SU-DHL-6 (cell line): ENCODE measurements at regions not wholly inside any gene's neighbourhood (a gene's known extent, or its start where the extent isn't known, plus 50 kb on each side); places are given as distances from the start of the nearest gene placed in this dataset.

Experiments
- H2AFZ ChIP-seq: fragments of 200-600 bp; sonication (generic); 2 replicates; pipeline ENCODE4 v1.6.1; 2014; ENCODE audit warnings: low read depth, mild to moderate bottlenecking, moderate library complexity, mixed read lengths, antibody characterized with exemption, low read length; ENCODE audit not compliant: severe bottlenecking
- H3F3A ChIP-seq: fragments of 200-600 bp; shearing (Covaris generic); 2 replicates; pipeline ENCODE4 v1.6.0; 2016; ENCODE audit warnings: antibody characterized with exemption, mild to moderate bottlenecking; ENCODE audit not compliant: insufficient read depth
- H3K27ac ChIP-seq: fragments of 200-600 bp; sonication (generic); 2 replicates; pipeline ENCODE4 v1.5.1; 2016; ENCODE audit warnings: low read depth, mild to moderate bottlenecking, low read length, moderate library complexity, mixed read lengths
- H3K27me3 ChIP-seq: fragments of 200-600 bp; sonication (generic), shearing (Covaris generic); 2 replicates; pipeline ENCODE4 v1.6.0; 2014; ENCODE audit warnings: mild to moderate bottlenecking, low read length
- H3K36me3 ChIP-seq: fragments of 200-600 bp; sonication (generic); 2 replicates; pipeline ENCODE4 v1.6.1; 2014; ENCODE audit warnings: mild to moderate bottlenecking, low read length, mixed read lengths
- H3K4me2 ChIP-seq: fragments of 300-600, 200-600 bp; shearing (Covaris generic), sonication (generic); 2 replicates; pipeline ENCODE4 v1.6.0; 2014; ENCODE audit warnings: low read length, low read depth, mild to moderate bottlenecking; ENCODE audit not compliant: poor library complexity, severe bottlenecking
- H3K4me3 ChIP-seq: fragments of 200-600 bp; sonication (generic); 2 replicates; pipeline ENCODE4 v1.5.1; 2014; ENCODE audit warnings: antibody characterized with exemption, low read length, mild to moderate bottlenecking, mixed read lengths; ENCODE audit not compliant: insufficient read depth, poor library complexity, severe bottlenecking
- H3K79me2 ChIP-seq: fragments of 200-600 bp; sonication (generic); 2 replicates; pipeline ENCODE4 v1.6.1; 2014; ENCODE audit warnings: mild to moderate bottlenecking, low read length, moderate library complexity; ENCODE audit not compliant: insufficient read depth
- H3K9ac ChIP-seq: fragments of 200-600 bp; sonication (generic); 2 replicates; pipeline ENCODE4 v1.7.0; 2014; ENCODE audit warnings: mild to moderate bottlenecking, low read length
- H3K9me2 ChIP-seq: fragments of 200-600 bp; sonication (generic); replicated peaks from 2 replicates; pipeline ENCODE4 v1.6.1; 2014; ENCODE audit warnings: low read length; ENCODE audit not compliant: insufficient read depth
- H3K9me3 ChIP-seq: fragments of 200-600 bp; sonication (generic); 2 replicates; pipeline ENCODE4 v1.6.1; 2014; ENCODE audit warnings: low read length, mixed read lengths; ENCODE audit not compliant: insufficient read depth
- H4K20me1 ChIP-seq: fragments of 200-600 bp; sonication (generic); 2 replicates; pipeline ENCODE4 v1.6.1; 2014; ENCODE audit warnings: low read depth, mild to moderate bottlenecking, antibody characterized with exemption, low read length, moderate library complexity, mixed read lengths
- EZH2phosphoT487 ChIP-seq: fragments of 200-600 bp; sonication (generic), shearing (Covaris generic); conservative IDR thresholded peaks from 2 replicates; pipeline ENCODE4 v1.6.1; 2018; ENCODE audit warnings: mild to moderate bottlenecking, antibody characterized with exemption, low read length, moderate library complexity, mixed read lengths
- TF ChIP-seq, protein P1 (sequence below): fragments of 200-600 bp; sonication (generic); IDR thresholded peaks from one replicate; pipeline ENCODE4 v1.5.1; 2017; ENCODE audit warnings: antibody characterized with exemption, mild to moderate bottlenecking, low read length, moderate library complexity; ENCODE audit not compliant: insufficient read depth, poor library complexity, severe bottlenecking

DNA sequence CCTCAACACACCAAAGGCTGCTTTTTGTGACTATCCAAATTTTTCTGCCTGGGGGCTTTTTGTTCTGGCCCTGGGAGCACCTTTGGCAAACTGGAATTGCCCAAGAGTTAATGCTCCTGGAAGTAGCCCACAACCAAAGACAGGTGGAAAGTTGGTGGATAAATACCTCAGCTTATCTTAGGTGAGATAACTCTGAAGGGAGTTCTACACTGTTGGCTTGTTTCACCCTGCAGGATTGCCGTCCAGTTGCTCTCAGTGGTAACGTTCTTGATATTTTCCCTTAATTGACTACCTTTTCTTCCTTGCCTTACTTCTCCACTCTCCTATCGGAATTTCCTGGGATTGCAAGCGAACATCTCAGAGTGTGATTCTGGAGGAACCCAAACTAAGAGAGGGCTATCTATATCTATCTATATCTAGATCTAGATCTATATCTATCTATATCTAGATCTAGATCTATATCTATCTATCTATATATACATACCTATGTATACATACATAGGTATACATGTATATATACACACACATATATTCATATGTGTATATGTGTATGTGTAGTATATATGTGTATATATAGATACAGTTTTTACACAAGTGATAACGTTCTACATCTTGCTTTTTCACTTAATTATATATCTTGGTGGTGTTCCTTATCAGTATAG, 82.6 kb upstream of the DHX15 start:
- Histone ChIP-seq H4K20me1 (no peaks in the 10 kb centered on the region), H3K36me3 (no peaks in the 10 kb centered on the region), H3K79me2 (no peaks in the 10 kb centered on the region), H2AFZ (no peak overlapping the region), H3K4me3 (no peak overlapping the region), H3K9ac (no peak overlapping the region), H3K27ac (no peak overlapping the region), H3F3A (no peaks in the 10 kb centered on the region), H3K9me3 (no peaks in the 10 kb centered on the region), H3K27me3 (no peaks in the 10 kb centered on the region), H3K4me2 (no peak overlapping the region), H3K9me2 (no peaks in the 10 kb centered on the region)
- TF ChIP-seq, protein P1, sequence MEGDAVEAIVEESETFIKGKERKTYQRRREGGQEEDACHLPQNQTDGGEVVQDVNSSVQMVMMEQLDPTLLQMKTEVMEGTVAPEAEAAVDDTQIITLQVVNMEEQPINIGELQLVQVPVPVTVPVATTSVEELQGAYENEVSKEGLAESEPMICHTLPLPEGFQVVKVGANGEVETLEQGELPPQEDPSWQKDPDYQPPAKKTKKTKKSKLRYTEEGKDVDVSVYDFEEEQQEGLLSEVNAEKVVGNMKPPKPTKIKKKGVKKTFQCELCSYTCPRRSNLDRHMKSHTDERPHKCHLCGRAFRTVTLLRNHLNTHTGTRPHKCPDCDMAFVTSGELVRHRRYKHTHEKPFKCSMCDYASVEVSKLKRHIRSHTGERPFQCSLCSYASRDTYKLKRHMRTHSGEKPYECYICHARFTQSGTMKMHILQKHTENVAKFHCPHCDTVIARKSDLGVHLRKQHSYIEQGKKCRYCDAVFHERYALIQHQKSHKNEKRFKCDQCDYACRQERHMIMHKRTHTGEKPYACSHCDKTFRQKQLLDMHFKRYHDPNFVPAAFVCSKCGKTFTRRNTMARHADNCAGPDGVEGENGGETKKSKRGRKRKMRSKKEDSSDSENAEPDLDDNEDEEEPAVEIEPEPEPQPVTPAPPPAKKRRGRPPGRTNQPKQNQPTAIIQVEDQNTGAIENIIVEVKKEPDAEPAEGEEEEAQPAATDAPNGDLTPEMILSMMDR: no peak
- no peak for TF ChIP-seq EZH2phosphoT487

DNA sequence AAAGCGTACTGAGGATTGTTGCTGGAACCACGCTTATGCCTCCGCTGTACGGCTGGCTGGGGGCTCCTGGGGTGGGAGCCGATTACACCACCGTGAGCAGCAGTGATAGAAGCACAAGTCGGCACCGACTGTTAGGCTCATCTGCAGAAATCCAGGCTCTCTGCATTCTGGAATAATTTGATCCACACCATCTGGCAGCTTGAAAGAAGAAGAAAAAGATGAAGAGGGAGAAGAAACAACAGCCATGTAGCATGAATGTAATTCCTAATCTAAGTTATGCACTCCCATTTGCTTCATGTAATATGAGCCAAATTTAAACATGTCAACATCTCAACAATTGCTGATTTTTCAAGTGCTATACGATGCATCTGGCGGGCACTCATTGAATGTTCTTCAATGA, 84.6 kb upstream of the DHX15 start:
- Histone ChIP-seq H3K9ac (no peak overlapping the region), H4K20me1 (no peaks in the 10 kb centered on the region), H3K4me2 (no peak overlapping the region), H3K36me3 (no peaks in the 10 kb centered on the region), H2AFZ (no peak overlapping the region), H3K9me2 (no peaks in the 10 kb centered on the region), H3K27me3 (no peaks in the 10 kb centered on the region), H3K27ac (no peak overlapping the region), H3K79me2 (no peaks in the 10 kb centered on the region), H3K4me3 (no peak overlapping the region), H3K9me3 (no peaks in the 10 kb centered on the region), H3F3A (no peaks in the 10 kb centered on the region)
- no peak for TF ChIP-seq EZH2phosphoT487
- TF ChIP-seq, protein P1: no peak

DNA sequence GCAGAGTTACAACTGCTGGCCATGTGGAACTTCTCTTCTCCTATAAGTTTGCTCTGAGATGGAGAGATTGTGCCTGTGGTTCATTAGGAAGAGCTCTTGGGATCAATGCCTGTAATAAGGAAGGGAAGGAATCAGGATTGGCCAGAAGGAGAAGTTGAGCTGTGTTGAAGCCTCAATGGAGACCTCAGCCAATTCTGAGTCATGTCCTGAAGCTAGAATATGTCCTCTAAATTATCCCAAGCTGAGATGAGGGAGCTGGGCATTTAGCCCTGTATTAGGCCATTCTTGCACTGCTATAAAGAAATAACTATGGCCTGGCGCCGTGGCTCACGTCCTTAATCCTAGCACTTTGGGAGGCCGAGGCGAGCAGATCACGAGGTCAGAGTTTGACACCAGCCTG, 85.4 kb upstream of the DHX15 start:
- no peak overlapping the region for H2AFZ ChIP-seq
- no peaks in the 10 kb centered on the region for H3K36me3 ChIP-seq
- no peak for TF ChIP-seq EZH2phosphoT487
- TF ChIP-seq, protein P1: no peak
- no peaks in the 10 kb centered on the region for H3K79me2 ChIP-seq
- H3K4me3 ChIP-seq: no peak overlapping the region
- H4K20me1 ChIP-seq: no peaks in the 10 kb centered on the region
- H3K9me2 ChIP-seq: no peaks in the 10 kb centered on the region
- no peaks in the 10 kb centered on the region for H3F3A ChIP-seq
- no peak overlapping the region for H3K27ac ChIP-seq
- no peaks in the 10 kb centered on the region for H3K9me3 ChIP-seq
- no peaks in the 10 kb centered on the region for H3K27me3 ChIP-seq
- no peak overlapping the region for H3K9ac ChIP-seq
- H3K4me2 ChIP-seq: no peak overlapping the region
